H9 (cell line): ENCODE measurements at regions not wholly inside any gene's neighbourhood (a gene's known extent, or its start where the extent isn't known, plus 50 kb on each side); places are given as distances from the start of the nearest gene placed in this dataset.

Experiments
- DNase-seq: peaks from one replicate; pipeline ENCODE4 v3.0.0-alpha.2; 2017
- H2AFZ ChIP-seq: one replicate; pipeline ENCODE4 v1.6.1; 2013; ENCODE audit warnings: mild to moderate bottlenecking, low read length, control low read depth, moderate library complexity
- H2AK5ac ChIP-seq: 2 replicates; pipeline ENCODE4 v1.6.1; 2013; ENCODE audit warnings: low read length, control low read depth, mixed read lengths; ENCODE audit not compliant: insufficient read length
- H2BK120ac ChIP-seq: one replicate; pipeline ENCODE4 v1.6.1; 2013; ENCODE audit warnings: low read depth, mild to moderate bottlenecking, low read length, control low read depth, inconsistent platforms; ENCODE audit not compliant: poor library complexity, severe bottlenecking
- H2BK12ac ChIP-seq: 2 replicates; pipeline ENCODE4 v1.6.1; 2013; ENCODE audit warnings: low read length, control low read depth, mixed read lengths, low read depth; ENCODE audit not compliant: insufficient read length
- H2BK15ac ChIP-seq: 2 replicates; pipeline ENCODE4 v1.6.1; 2013; ENCODE audit warnings: low read depth, low read length, control low read depth
- H2BK20ac ChIP-seq: one replicate; pipeline ENCODE4 v1.6.1; 2013; ENCODE audit warnings: low read depth, mild to moderate bottlenecking, low read length, control low read depth, inconsistent platforms; ENCODE audit not compliant: poor library complexity, severe bottlenecking
- H2BK5ac ChIP-seq: 2 replicates; pipeline ENCODE4 v1.6.1; 2013; ENCODE audit warnings: low read length, control low read depth, mixed read lengths; ENCODE audit not compliant: insufficient read length
- H3K14ac ChIP-seq: 2 replicates; pipeline ENCODE4 v1.6.1; 2013; ENCODE audit warnings: low read length, control low read depth; ENCODE audit not compliant: insufficient read depth
- H3K18ac ChIP-seq: 2 replicates; pipeline ENCODE4 v1.6.1; 2013; ENCODE audit warnings: low read depth, mild to moderate bottlenecking, mixed read lengths, low read length, control low read depth; ENCODE audit not compliant: insufficient read length
- H3K23ac ChIP-seq: 2 replicates; pipeline ENCODE4 v1.6.1; 2013; ENCODE audit warnings: low read length, control low read depth, mixed read lengths, low read depth; ENCODE audit not compliant: insufficient read length
- H3K23me2 ChIP-seq: 2 replicates; pipeline ENCODE4 v1.6.1; 2013; ENCODE audit warnings: low read depth, mild to moderate bottlenecking, mixed read lengths, low read length, control low read depth; ENCODE audit not compliant: insufficient read length, poor library complexity, severe bottlenecking
- H3K27ac ChIP-seq: 2 replicates; pipeline ENCODE4 v1.5.1; 2013; ENCODE audit warnings: low read length, control low read depth, mixed read lengths, low read depth; ENCODE audit not compliant: insufficient read length
- H3K27me3 ChIP-seq: 2 replicates; pipeline ENCODE4 v1.6.1; 2013; ENCODE audit warnings: low read length, control low read depth, inconsistent platforms; ENCODE audit not compliant: insufficient read depth
- H3K4ac ChIP-seq: 2 replicates; pipeline ENCODE4 v1.6.1; 2013; ENCODE audit warnings: low read depth, mild to moderate bottlenecking, control low read depth, inconsistent platforms, low read length, moderate library complexity
- H3K4me1 ChIP-seq: 2 replicates; pipeline ENCODE4 v1.6.1; 2013; ENCODE audit warnings: low read length, control low read depth, inconsistent platforms; ENCODE audit not compliant: insufficient read depth
- H3K4me2 ChIP-seq: 2 replicates; pipeline ENCODE4 v1.6.1; 2013; ENCODE audit warnings: low read length, control low read depth, mixed read lengths; ENCODE audit not compliant: insufficient read length, insufficient read depth
- H3K56ac ChIP-seq: 2 replicates; pipeline ENCODE4 v1.6.1; 2013; ENCODE audit warnings: low read depth, mild to moderate bottlenecking, mixed read lengths, low read length, control low read depth; ENCODE audit not compliant: insufficient read length
- H3K79me1 ChIP-seq: 2 replicates; pipeline ENCODE4 v1.6.1; 2013; ENCODE audit warnings: low read depth, mild to moderate bottlenecking, moderate library complexity, low read length, control low read depth, inconsistent platforms; ENCODE audit not compliant: insufficient read depth, poor library complexity, severe bottlenecking
- H3K79me2 ChIP-seq: 2 replicates; pipeline ENCODE4 v1.6.1; 2013; ENCODE audit warnings: low read length, control low read depth, inconsistent platforms; ENCODE audit not compliant: insufficient read depth
- H3K9ac ChIP-seq: 2 replicates; pipeline ENCODE4 v1.6.1; 2013; ENCODE audit warnings: low read length, control low read depth, mixed read lengths; ENCODE audit not compliant: insufficient read length; ENCODE audit errors: extremely low read depth
- H3K9me3 ChIP-seq: one replicate; pipeline ENCODE4 v1.6.1; 2013; ENCODE audit warnings: low read depth, low read length, inconsistent platforms; ENCODE audit not compliant: control insufficient read depth
- H3T11ph ChIP-seq: one replicate; pipeline ENCODE4 v1.6.1; 2013; ENCODE audit warnings: mild to moderate bottlenecking, low read length, control low read depth, inconsistent platforms
- H4K20me1 ChIP-seq: one replicate; pipeline ENCODE4 v1.6.1; 2013; ENCODE audit not compliant: control insufficient read depth, insufficient read length, insufficient read depth
- H4K5ac ChIP-seq: 2 replicates; pipeline ENCODE4 v1.6.1; 2013; ENCODE audit warnings: low read depth, mild to moderate bottlenecking, mixed read lengths, low read length, control low read depth; ENCODE audit not compliant: insufficient read length
- H4K8ac ChIP-seq: replicated peaks from 2 replicates; pipeline ENCODE4 v1.6.1; 2013; ENCODE audit warnings: low read length, control low read depth, mixed read lengths, low read depth; ENCODE audit not compliant: insufficient read length
- H4K91ac ChIP-seq: 2 replicates; pipeline ENCODE4 v1.6.1; 2013; ENCODE audit warnings: low read depth, mild to moderate bottlenecking, moderate library complexity, mixed read lengths, low read length, control low read depth; ENCODE audit not compliant: insufficient read length
- H3K27ac Mint-ChIP-seq, 3 experiments: 2 replicates in 2 of 3; 3 replicates in 1 of 3; pipeline ENCODE4 v1.8.0; 2020 to 2021; ENCODE audit warnings: mixed read lengths in 3 of 3, mild to moderate bottlenecking in 1 of 3, moderate library complexity in 1 of 3
- H3K27me3 Mint-ChIP-seq: 2 replicates; pipeline ENCODE4 v1.8.0; 2021; ENCODE audit warnings: low read depth, mild to moderate bottlenecking, moderate library complexity, mixed read lengths
- H3K36me3 Mint-ChIP-seq, 3 experiments: 2 replicates in 2 of 3; 3 replicates in 1 of 3; pipeline ENCODE4 v1.8.0; 2020 to 2021; ENCODE audit warnings: low read depth in 3 of 3, mixed read lengths in 3 of 3; ENCODE audit not compliant: insufficient read depth in 1 of 3
- H3K4me1 Mint-ChIP-seq, 2 experiments: 2 replicates each; pipeline ENCODE4 v1.8.0; 2020; ENCODE audit warnings: mixed read lengths in 2 of 2
- H3K4me3 Mint-ChIP-seq, 2 experiments: 2 replicates in 1 of 2; 3 replicates in 1 of 2; pipeline ENCODE4 v1.8.0; 2020 to 2021; ENCODE audit warnings: mild to moderate bottlenecking in 2 of 2, mixed read lengths in 2 of 2, moderate library complexity in 1 of 2
- H3K9me3 Mint-ChIP-seq, 2 experiments: 2 replicates in 1 of 2; 3 replicates in 1 of 2; pipeline ENCODE4 v1.8.0; 2020; ENCODE audit warnings: mild to moderate bottlenecking in 2 of 2, mixed read lengths in 2 of 2, moderate library complexity in 1 of 2
- CTCF ChIP-seq: fragments of 200-600 bp; sonication (generic); conservative IDR thresholded peaks from 3 replicates; pipeline ENCODE4 v1.8.0; 2021; ENCODE audit warnings: antibody characterized with exemption, mild to moderate bottlenecking

DNA sequence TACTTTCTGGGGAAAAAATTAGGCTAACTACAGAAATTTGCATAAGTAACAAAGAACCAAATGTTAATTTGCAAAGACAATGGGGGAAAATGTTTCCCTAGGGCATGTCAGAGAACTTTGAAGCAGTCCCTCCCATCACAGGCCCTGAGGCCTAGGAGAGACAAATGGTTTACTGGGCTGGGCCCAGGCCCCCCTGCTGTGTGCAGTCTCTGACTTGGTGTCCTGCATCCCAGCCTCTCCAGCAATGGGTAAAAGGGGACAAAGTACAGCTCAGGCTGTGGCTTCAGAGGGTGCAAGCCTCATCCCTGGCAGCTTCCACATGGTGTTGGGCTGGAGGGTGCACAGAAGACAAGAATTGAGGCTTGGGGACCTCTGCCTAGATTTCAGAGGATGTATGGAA, 788.4 kb downstream of the FRK start:
- Histone ChIP-seq H4K20me1 (no peaks in the 10 kb centered on the region), H3K9me3 (no peaks in the 10 kb centered on the region), H3K4me1 (no peaks in the 10 kb centered on the region), H4K8ac (no peak overlapping the region), H3K4me2 (no peak overlapping the region), H3K56ac (no peak overlapping the region), H3T11ph (no peak overlapping the region), H2BK5ac (no peak overlapping the region), H2BK20ac (no peak overlapping the region), H4K91ac (no peak overlapping the region), H3K9ac (no peak overlapping the region), H4K5ac (no peak overlapping the region), H3K18ac (no peak overlapping the region), H3K27ac (no peak overlapping the region), H2AFZ (no peak overlapping the region), H2BK120ac (no peak overlapping the region), H2BK12ac (no peak overlapping the region), H3K27me3 (no peaks in the 10 kb centered on the region), H2BK15ac (no peak overlapping the region), H3K79me1 (no peaks in the 10 kb centered on the region), H3K79me2 (no peaks in the 10 kb centered on the region), H3K14ac (no peak overlapping the region), H3K23ac (no peak overlapping the region), H3K23me2 (no peaks in the 10 kb centered on the region), H3K4ac (no peak overlapping the region), H2AK5ac (no peak overlapping the region)
- H3K27ac Mint-ChIP-seq: no peak overlapping the region
- TF ChIP-seq CTCF: no peak
- peaks cover 17 to 23% of the 10 kb centered on the region in 2 experiments for H3K9me3 Mint-ChIP-seq
- DNase-seq: no peak
- no peak overlapping the region for H3K4me3 Mint-ChIP-seq
- no peaks in the 10 kb centered on the region; the same call in 1 of the 2 replicates for H3K27me3 Mint-ChIP-seq
- H3K4me1 Mint-ChIP-seq: peaks cover 20 to 23% of the 10 kb centered on the region in 2 experiments
- H3K36me3 Mint-ChIP-seq: peaks cover 7 to 22% (median 9%) of the 10 kb centered on the region in 3 experiments
